AG04450 (cell line): ENCODE measurements at regions not wholly inside any gene's neighbourhood (a gene's known extent, or its start where the extent isn't known, plus 50 kb on each side); places are given as distances from the start of the nearest gene placed in this dataset.

ENCODE experiments used
- CTCF ChIA-PET: fragments of 300-600, 350-600 bp; formaldehyde crosslinking; extraction: SDS; loops from one replicate; lab custom pipeline; 2022; ENCODE audit warnings: antibody characterized with exemption, inconsistent platforms; lab: Charles Lee
- POLR2A ChIA-PET: fragments of 350-600 bp; formaldehyde crosslinking; extraction: SDS; loops from one replicate; lab custom pipeline; 2021; ENCODE audit warnings: antibody characterized with exemption, inconsistent platforms; lab: Yijun Ruan, JAX
- DNase-seq: peaks from one replicate; pipeline ENCODE4 v3.0.0-alpha.2; 2011; ENCODE audit warnings: low read depth, low spot score
- H3K27ac ChIP-seq: one replicate; pipeline ENCODE4 v1.5.1; 2012; ENCODE audit warnings: low read depth, low read length, control low read depth
- H3K27me3 ChIP-seq: one replicate; pipeline ENCODE4 v1.6.0; 2012; ENCODE audit warnings: low read length; ENCODE audit not compliant: control insufficient read depth, insufficient read depth
- H3K4me3 ChIP-seq: 2 replicates; pipeline ENCODE4 v1.5.1; 2011; ENCODE audit warnings: mild to moderate bottlenecking, low read depth, low read length, control low read depth
- H3K9me3 ChIP-seq: 2 replicates; pipeline ENCODE4 v1.5.1; 2012; ENCODE audit warnings: low read length; ENCODE audit not compliant: control insufficient read depth, insufficient read depth
- CTCF ChIP-seq: IDR thresholded peaks from 2 replicates; pipeline ENCODE4 v1.5.1; 2011; ENCODE audit warnings: low read depth, low read length, control low read depth, inconsistent platforms

- DNase-seq = no peak
Observed at GRCh38 chr2:8317418-8317817, 364.4 kb upstream of the ID2 start.

GRCh38 chr2:8319219-8319618 is 362.6 kb upstream of the ID2 start:
- no peak overlapping the region for H3K4me3 ChIP-seq
- ChIA-PET POLR2A (no interaction called here), CTCF (no interaction called here)
- peaks cover 2% of the 10 kb centered on the region for H3K27me3 ChIP-seq
- H3K9me3 ChIP-seq = no peaks in the 10 kb centered on the region
- no peak for TF ChIP-seq CTCF
- DNase-seq = no peak
- H3K27ac ChIP-seq = no peak overlapping the region

More at GRCh38 chr2:8317418-8317817, 364.4 kb upstream of the ID2 start:
- H3K9me3 ChIP-seq = no peaks in the 10 kb centered on the region
- ChIA-PET POLR2A (no interaction called here), CTCF (no interaction called here)
- no peak for TF ChIP-seq CTCF
- H3K27ac ChIP-seq = no peak overlapping the region
- no peak overlapping the region for H3K4me3 ChIP-seq
- H3K27me3 ChIP-seq = peaks cover 2% of the 10 kb centered on the region

GRCh38 chr2:8320311-8321066 is 361.4 kb upstream of the ID2 start:
- Histone ChIP-seq H3K4me3 (no peak overlapping the region), H3K27ac (no peak overlapping the region), H3K27me3 (peaks cover 4% of the 10 kb centered on the region), H3K9me3 (no peaks in the 10 kb centered on the region)
- DNase-seq = no peak
- POLR2A ChIA-PET = no interaction called here
- no peak for TF ChIP-seq CTCF
- CTCF ChIA-PET = no interaction called here

- Histone ChIP-seq H3K27me3 (peaks cover 11% of the 10 kb centered on the region), H3K4me3 (no peak overlapping the region), H3K27ac (no peak overlapping the region), H3K9me3 (no peaks in the 10 kb centered on the region)
- POLR2A ChIA-PET = no interaction called here
- no peak for DNase-seq
- TF ChIP-seq CTCF = no peak
- CTCF ChIA-PET = no interaction called here
Observed at GRCh38 chr2:8322634-8323033, 359.2 kb upstream of the ID2 start.

GRCh38 chr2:8324164-8324856 is 357.5 kb upstream of the ID2 start:
- no peak overlapping the region for H3K27ac ChIP-seq
- no peak overlapping the region for H3K4me3 ChIP-seq
- CTCF ChIA-PET = interaction anchor here (0.6 kb wide), 1 partner anchor 578 kb away, joined by 3 read pairs; no protein-coding TSS in a partner anchor
- POLR2A ChIA-PET = no interaction called here
- TF ChIP-seq CTCF = no peak
- H3K9me3 ChIP-seq = no peaks in the 10 kb centered on the region; the same call in 1 of the 2 replicates
- H3K27me3 ChIP-seq = peaks cover 9% of the 10 kb centered on the region
- peak; percentile 18 for DNase-seq
